Ascending aorta (tissue), 2 donors: ENCODE measurements at regions not wholly inside any gene's neighbourhood (a gene's known extent, or its start where the extent isn't known, plus 50 kb on each side); places are given as distances from the start of the nearest gene placed in this dataset.

Experiments
- DNase-seq, 2 donors: peaks; one replicate each; pipeline ENCODE4 v3.0.0-alpha.2; 2019; ENCODE audit warnings: low spot score in 2 of 2
- H3K27ac ChIP-seq, 2 donors: fragments of 200-600 bp; sonication (generic); one replicate each; pipeline ENCODE4 v1.5.1; 2016 to 2017; ENCODE audit warnings: mild to moderate bottlenecking in 1 of 2
- H3K27me3 ChIP-seq: fragments of 200-600 bp; sonication (generic); one replicate; pipeline ENCODE4 v1.5.1; 2017
- H3K36me3 ChIP-seq, 2 donors: fragments of 200-600 bp; sonication (generic); one replicate each; pipeline ENCODE4 v1.5.1; 2016
- H3K4me1 ChIP-seq, 2 donors: fragments of 200-600 bp; sonication (generic); one replicate each; pipeline ENCODE4 v1.5.1; 2016 to 2017; ENCODE audit warnings: mild to moderate bottlenecking in 1 of 2
- H3K4me3 ChIP-seq, 2 donors: fragments of 200-600 bp; sonication (generic); one replicate each; pipeline ENCODE4 v1.5.1; 2016 to 2017; ENCODE audit warnings: mild to moderate bottlenecking in 1 of 2
- H3K9me3 ChIP-seq, 2 donors: fragments of 200-600 bp; sonication (generic); one replicate each; pipeline ENCODE4 v1.5.1; 2016
- intact Hi-C: fragments of 100-400 bp; cut with DNase I; formaldehyde crosslinking; loops from one replicate; pipeline ENCODE4 v1.15.1; 2023
- TF ChIP-seq, protein P1 (sequence below), 3 experiments: fragments of 200-600 bp in 2 of 3; fragments of 450-650 bp in 1 of 3; sonication (generic) in 2 of 3; IDR thresholded peaks; one replicate each; pipeline ENCODE4 v1.5.1; 2016 to 2019; ENCODE audit warnings: antibody characterized with exemption in 3 of 3, mild to moderate bottlenecking in 1 of 3, moderate library complexity in 1 of 3

DNA sequence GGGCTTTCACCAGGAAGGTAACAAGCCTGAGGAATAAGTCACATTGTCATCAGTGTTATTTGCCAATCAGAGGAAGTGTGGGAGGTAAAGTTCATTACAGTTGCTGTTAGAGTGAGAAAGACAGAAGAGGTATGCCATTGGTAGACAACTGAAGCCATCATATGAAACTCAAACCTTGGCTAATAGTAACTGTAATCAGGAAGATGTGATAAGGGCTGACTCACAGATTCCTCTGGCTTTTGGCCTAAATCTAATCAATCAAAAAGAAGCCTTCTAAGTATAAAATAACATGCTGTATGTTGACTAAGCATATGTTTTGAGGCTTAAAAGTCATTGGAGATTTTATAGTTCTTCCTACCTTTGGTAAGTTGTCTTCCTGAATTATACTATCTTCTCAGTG is 242.8 kb downstream of the PCDH7 start:
- Histone ChIP-seq H3K36me3 (no peaks in the 10 kb centered on the region), H3K4me3 (no peak overlapping the region), H3K4me1 (peaks cover 0 to 1% of the 10 kb centered on the region in 2 donors), H3K9me3 (no peaks in the 10 kb centered on the region), H3K27ac (no peak overlapping the region), H3K27me3 (no peaks in the 10 kb centered on the region)
- intact Hi-C loops: no loop called here
- TF ChIP-seq, protein P1, sequence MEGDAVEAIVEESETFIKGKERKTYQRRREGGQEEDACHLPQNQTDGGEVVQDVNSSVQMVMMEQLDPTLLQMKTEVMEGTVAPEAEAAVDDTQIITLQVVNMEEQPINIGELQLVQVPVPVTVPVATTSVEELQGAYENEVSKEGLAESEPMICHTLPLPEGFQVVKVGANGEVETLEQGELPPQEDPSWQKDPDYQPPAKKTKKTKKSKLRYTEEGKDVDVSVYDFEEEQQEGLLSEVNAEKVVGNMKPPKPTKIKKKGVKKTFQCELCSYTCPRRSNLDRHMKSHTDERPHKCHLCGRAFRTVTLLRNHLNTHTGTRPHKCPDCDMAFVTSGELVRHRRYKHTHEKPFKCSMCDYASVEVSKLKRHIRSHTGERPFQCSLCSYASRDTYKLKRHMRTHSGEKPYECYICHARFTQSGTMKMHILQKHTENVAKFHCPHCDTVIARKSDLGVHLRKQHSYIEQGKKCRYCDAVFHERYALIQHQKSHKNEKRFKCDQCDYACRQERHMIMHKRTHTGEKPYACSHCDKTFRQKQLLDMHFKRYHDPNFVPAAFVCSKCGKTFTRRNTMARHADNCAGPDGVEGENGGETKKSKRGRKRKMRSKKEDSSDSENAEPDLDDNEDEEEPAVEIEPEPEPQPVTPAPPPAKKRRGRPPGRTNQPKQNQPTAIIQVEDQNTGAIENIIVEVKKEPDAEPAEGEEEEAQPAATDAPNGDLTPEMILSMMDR (IDR thresholded peaks at IDR 0.05): no peak
- DNase-seq: no peak

DNA sequence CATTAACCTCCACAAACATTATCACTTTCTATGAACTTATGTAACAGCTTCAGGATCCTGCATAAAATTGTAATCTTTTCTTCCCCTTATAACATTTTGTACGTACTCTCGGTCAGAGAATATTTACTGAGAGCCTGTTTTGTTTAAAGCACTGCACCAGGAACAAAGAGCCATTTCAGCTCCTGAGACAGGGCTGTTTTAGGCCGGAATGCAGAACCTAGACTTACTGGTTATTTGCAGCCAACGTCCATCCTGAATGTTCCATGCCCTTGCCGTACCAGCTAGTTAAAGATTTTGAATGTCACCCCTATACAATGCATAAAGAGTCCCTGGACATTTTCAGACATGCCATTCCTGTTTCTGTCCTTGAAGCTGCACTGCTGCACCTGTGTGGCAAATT is 248.8 kb downstream of the PCDH7 start:
- H3K27ac ChIP-seq: no peak overlapping the region
- no peak for DNase-seq
- no peaks in the 10 kb centered on the region for H3K27me3 ChIP-seq
- intact Hi-C loops: no loop called here
- TF ChIP-seq, protein P1 (IDR thresholded peaks at IDR 0.05): no peak
- no peaks in the 10 kb centered on the region for H3K36me3 ChIP-seq
- H3K9me3 ChIP-seq: no peaks in the 10 kb centered on the region
- H3K4me3 ChIP-seq: no peak overlapping the region
- peaks cover 0 to 3% of the 10 kb centered on the region in 2 donors for H3K4me1 ChIP-seq

DNA sequence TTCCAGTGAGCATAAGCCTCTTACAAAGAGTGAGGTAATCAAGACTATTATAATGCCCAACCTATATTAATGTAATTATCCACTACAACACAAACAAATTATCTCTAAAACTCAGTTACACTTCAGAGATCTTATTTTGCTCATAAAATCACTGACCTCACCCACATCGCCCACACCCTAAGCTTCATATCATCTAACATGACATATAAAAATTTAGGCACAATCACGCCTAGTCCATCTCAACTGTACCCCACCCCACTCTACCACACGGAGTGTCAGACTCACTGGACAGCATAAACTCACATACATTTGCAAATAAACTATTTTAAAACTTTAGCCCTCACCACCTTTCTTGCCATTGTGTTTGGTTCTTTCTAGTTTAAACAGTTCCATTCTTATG is 252.4 kb downstream of the PCDH7 start:
- Histone ChIP-seq H3K4me1 (peaks cover 0 to 8% of the 10 kb centered on the region in 2 donors), H3K9me3 (no peaks in the 10 kb centered on the region), H3K27ac (no peak overlapping the region), H3K36me3 (no peaks in the 10 kb centered on the region), H3K27me3 (no peaks in the 10 kb centered on the region), H3K4me3 (no peak overlapping the region)
- intact Hi-C loops: no loop called here
- TF ChIP-seq, protein P1 (IDR thresholded peaks at IDR 0.05): no peak
- no peak for DNase-seq

DNA sequence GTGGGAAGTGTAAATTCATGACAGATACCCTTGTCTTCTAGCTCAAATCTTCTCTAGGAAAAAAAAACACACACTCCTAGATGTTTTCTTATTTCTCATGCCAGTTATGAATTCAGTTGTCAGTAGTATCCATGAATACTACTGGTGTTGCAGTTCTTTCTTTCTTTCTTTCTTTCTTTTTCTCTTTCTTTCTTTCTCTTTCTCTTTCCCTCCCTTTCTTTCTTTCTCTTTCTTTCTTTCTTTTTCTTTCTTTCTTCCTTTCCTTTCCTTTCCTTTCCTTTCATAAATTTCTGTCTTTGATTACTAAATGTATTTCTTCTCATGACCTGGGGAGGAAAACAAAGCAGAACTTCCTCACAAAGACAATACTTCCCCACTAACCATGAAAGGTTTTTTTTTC is 253.8 kb downstream of the PCDH7 start:
- intact Hi-C loops: no loop called here
- DNase-seq: no peak
- Histone ChIP-seq H3K4me1 (peaks cover 0 to 4% of the 10 kb centered on the region in 2 donors), H3K36me3 (no peaks in the 10 kb centered on the region), H3K27ac (peak overlapping the region in 1 of 2 donors; percentile 14), H3K27me3 (no peaks in the 10 kb centered on the region), H3K4me3 (no peak overlapping the region), H3K9me3 (no peaks in the 10 kb centered on the region)
- TF ChIP-seq, protein P1 (IDR thresholded peaks at IDR 0.05): no peak

DNA sequence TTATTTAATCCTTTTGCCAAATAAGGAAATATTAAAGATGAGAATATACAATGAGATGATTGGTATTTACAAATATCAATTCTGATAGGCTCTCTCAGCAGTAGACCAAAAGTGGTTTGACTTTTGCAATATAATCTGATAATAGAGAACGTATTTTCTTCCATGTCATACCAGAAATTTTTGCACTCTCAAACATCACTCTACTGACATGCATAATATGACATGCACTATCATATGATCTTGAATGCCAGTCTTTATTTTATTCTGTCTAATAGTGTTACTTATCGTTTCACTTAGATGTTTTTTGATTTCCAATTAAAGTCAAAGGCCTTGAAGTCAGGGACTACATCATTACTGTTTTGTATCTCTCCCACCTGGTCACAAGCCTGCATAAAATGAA is 259.2 kb downstream of the PCDH7 start:
- DNase-seq: no peak
- no peak overlapping the region for H3K4me3 ChIP-seq
- no peaks in the 10 kb centered on the region for H3K36me3 ChIP-seq
- H3K27me3 ChIP-seq: no peaks in the 10 kb centered on the region
- no peaks in the 10 kb centered on the region for H3K9me3 ChIP-seq
- no peak overlapping the region for H3K27ac ChIP-seq
- intact Hi-C loops: no loop called here
- TF ChIP-seq, protein P1 (IDR thresholded peaks at IDR 0.05): no peak
- peaks cover 0 to 4% of the 10 kb centered on the region in 2 donors for H3K4me1 ChIP-seq

DNA sequence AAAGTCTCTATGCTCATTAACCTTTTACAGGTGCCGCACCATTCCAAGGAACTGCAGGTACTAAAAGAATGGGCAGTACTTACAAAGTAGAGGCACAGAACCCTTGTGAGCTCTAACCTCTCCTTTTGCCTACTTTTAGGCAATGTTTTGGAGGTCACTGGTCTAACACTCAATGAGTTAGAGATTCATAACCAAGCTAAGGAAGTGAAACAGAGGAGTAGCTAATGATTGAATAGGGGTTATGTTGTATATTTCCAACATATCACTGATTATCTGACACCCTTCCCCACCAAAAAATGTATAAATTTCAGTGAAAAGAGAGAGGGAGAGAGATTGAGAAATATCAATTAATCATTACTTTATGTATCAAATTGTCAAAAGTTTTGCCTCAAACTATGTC is 269.3 kb downstream of the PCDH7 start:
- TF ChIP-seq, protein P1 (IDR thresholded peaks at IDR 0.05): no peak
- DNase-seq: no peak
- peaks cover 0 to 4% of the 10 kb centered on the region in 2 donors for H3K4me1 ChIP-seq
- H3K9me3 ChIP-seq: no peaks in the 10 kb centered on the region
- no peaks in the 10 kb centered on the region for H3K36me3 ChIP-seq
- intact Hi-C loops: no loop called here
- H3K4me3 ChIP-seq: no peak overlapping the region
- H3K27ac ChIP-seq: no peak overlapping the region
- H3K27me3 ChIP-seq: no peaks in the 10 kb centered on the region
